ENCODE measurements at regions not wholly inside any gene's neighbourhood (a gene's known extent, or its start where the extent isn't known, plus 50 kb on each side); places are given as distances from the start of the nearest gene placed in this dataset.

- TF ChIP-seq, protein P1, sequence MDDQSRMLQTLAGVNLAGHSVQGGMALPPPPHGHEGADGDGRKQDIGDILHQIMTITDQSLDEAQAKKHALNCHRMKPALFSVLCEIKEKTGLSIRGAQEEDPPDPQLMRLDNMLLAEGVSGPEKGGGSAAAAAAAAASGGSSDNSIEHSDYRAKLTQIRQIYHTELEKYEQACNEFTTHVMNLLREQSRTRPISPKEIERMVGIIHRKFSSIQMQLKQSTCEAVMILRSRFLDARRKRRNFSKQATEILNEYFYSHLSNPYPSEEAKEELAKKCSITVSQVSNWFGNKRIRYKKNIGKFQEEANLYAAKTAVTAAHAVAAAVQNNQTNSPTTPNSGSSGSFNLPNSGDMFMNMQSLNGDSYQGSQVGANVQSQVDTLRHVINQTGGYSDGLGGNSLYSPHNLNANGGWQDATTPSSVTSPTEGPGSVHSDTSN (CRISPR knock-in tag; IDR thresholded peaks at IDR 0.05), result no peak
- TF ChIP-seq ZBTB21 (tag by site-specific recombination; IDR thresholded peaks at IDR 0.05), result no peak
- TF ChIP-seq BCL11A (tag by site-specific recombination; IDR thresholded peaks at IDR 0.05; ENCODE audit: low read depth), result no peak
- TF ChIP-seq, protein P2, sequence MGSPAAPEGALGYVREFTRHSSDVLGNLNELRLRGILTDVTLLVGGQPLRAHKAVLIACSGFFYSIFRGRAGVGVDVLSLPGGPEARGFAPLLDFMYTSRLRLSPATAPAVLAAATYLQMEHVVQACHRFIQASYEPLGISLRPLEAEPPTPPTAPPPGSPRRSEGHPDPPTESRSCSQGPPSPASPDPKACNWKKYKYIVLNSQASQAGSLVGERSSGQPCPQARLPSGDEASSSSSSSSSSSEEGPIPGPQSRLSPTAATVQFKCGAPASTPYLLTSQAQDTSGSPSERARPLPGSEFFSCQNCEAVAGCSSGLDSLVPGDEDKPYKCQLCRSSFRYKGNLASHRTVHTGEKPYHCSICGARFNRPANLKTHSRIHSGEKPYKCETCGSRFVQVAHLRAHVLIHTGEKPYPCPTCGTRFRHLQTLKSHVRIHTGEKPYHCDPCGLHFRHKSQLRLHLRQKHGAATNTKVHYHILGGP (tag by site-specific recombination; IDR thresholded peaks at IDR 0.05), result no peak
- no peak for TF ChIP-seq YY1 (tag by site-specific recombination; IDR thresholded peaks at IDR 0.05)
- TF ChIP-seq ZXDB (tag by site-specific recombination; IDR thresholded peaks at IDR 0.05), result no peak
These were observed 73.0 kb downstream of the DIO3 start (continued) for GRCh38 chr14:101634202-101634849.

DNA sequence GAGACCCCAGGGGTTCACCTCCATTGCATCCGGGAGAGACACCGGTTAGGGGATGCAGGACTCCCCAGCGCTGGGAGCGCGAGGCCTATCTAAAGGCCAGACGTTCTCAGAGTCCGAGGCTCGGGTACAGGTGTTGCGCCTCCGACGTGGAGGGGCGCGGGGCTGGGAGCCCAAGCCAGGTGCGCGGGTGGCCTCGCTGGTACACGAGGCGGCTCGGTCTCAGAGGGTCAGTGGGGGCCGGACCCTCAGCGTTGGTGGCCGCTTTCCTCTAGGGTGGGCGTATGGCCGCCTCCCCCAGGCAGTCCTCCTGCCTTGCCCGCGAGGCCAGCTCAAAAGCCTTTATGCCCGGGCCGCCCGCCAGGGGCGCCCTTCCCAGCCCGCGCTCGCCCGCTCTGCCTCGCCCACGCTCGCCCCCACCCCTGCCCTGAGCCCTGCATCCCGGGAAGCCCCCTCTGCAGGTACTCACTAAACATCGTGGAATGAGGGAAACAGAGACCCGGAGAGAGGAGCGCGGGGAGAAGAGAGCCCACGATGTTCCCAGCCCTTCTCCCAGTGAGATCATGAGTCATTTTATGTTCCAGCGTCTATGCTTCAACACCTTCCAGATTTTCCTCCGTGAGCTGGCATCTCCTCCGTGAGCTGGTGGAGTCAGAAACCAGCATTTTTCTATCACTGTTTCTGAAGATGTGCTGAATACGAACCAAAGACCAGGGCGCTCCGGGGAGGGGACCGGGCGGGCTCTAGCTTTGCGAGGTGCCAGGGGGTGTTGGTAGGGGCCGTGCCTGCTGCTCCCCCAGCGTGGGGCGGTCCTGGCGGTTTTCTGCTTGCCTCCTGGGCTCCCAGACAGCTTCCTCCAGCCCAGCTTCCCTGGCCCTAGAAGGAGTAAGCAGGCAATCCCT is 73.8 kb downstream of the DIO3 start:
- POLR2A ChIA-PET, result no interaction called here

More for the DNA sequence above, 73.8 kb downstream of the DIO3 start:
- CTCF ChIA-PET, result no interaction called here
- Histone ChIP-seq H3K27ac (ENCODE audit: extremely low read depth, low read depth, low read length) (no peak overlapping the region), H3K36me3 (ENCODE audit: control insufficient read depth in 2 of 2, insufficient read depth in 1 of 2, low read length in 2 of 2) (no peaks in the 10 kb centered on the region), H3K4me1 (ENCODE audit: control insufficient read depth, insufficient read depth, low read length) (no peaks in the 10 kb centered on the region), H3K4me3 (ENCODE audit: low read depth, low read length) (no peak overlapping the region), H3K9me3 (ENCODE audit: control insufficient read depth, insufficient read depth, low read depth, low read length) (no peaks in the 10 kb centered on the region)
- TF ChIP-seq ZNF747 (tag by site-specific recombination; IDR thresholded peaks at IDR 0.05) (no peak), ZNF513 (tag by site-specific recombination; IDR thresholded peaks at IDR 0.05) (no peak), ZNF596 (tag by site-specific recombination; IDR thresholded peaks at IDR 0.05) (no peak), EGR2 (tag by site-specific recombination; IDR thresholded peaks at IDR 0.05; ENCODE audit: low read depth) (no peak), SALL2 (tag by site-specific recombination; IDR thresholded peaks at IDR 0.05; ENCODE audit: borderline replicate concordance) (no peak), ZSCAN16 (tag by site-specific recombination; IDR thresholded peaks at IDR 0.05) (no peak), GLI4 (tag by site-specific recombination; IDR thresholded peaks at IDR 0.05) (no peak), ZNF837 (tag by site-specific recombination; IDR thresholded peaks at IDR 0.05) (no peak), MZF1 (tag by site-specific recombination; IDR thresholded peaks at IDR 0.05; ENCODE audit: borderline replicate concordance) (no peak), HOXC10 (CRISPR knock-in tag; IDR thresholded peaks at IDR 0.05) (no peak), ZBTB44 (tag by site-specific recombination; IDR thresholded peaks at IDR 0.05) (no peak), ZNF175 (tag by site-specific recombination; IDR thresholded peaks at IDR 0.05) (no peak), ZNF768 (tag by site-specific recombination; IDR thresholded peaks at IDR 0.05) (no peak), ZNF146 (tag by site-specific recombination; IDR thresholded peaks at IDR 0.05) (no peak), ZNF239 (tag by site-specific recombination; IDR thresholded peaks at IDR 0.05) (no peak), ZNF629 (tag by site-specific recombination; IDR thresholded peaks at IDR 0.05) (no peak)
- TF ChIP-seq, protein P3, sequence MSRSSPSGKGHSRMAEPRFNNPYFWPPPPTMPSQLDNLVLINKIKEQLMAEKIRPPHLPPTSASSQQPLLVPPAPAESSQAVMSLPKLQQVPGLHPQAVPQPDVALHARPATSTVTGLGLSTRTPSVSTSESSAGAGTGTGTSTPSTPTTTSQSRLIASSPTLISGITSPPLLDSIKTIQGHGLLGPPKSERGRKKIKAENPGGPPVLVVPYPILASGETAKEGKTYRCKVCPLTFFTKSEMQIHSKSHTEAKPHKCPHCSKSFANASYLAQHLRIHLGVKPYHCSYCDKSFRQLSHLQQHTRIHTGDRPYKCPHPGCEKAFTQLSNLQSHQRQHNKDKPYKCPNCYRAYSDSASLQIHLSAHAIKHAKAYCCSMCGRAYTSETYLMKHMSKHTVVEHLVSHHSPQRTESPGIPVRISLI (tag by site-specific recombination; IDR thresholded peaks at IDR 0.05), result no peak
- TF ChIP-seq, protein P4, sequence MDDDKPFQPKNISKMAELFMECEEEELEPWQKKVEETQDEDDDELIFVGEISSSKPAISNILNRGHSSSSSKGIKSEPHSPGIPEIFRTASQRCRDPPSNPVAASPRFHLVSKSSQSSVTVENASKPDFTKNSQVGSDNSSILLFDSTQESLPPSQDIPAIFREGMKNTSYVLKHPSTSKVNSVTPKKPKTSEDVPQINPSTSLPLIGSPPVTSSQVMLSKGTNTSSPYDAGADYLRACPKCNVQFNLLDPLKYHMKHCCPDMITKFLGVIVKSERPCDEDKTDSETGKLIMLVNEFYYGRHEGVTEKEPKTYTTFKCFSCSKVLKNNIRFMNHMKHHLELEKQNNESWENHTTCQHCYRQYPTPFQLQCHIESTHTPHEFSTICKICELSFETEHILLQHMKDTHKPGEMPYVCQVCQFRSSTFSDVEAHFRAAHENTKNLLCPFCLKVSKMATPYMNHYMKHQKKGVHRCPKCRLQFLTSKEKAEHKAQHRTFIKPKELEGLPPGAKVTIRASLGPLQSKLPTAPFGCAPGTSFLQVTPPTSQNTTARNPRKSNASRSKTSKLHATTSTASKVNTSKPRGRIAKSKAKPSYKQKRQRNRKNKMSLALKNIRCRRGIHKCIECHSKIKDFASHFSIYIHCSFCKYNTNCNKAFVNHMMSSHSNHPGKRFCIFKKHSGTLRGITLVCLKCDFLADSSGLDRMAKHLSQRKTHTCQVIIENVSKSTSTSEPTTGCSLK (tag by site-specific recombination; IDR thresholded peaks at IDR 0.05), result no peak
